Epidermal melanocyte (primary cell): ENCODE measurements at regions not wholly inside any gene's neighbourhood (a gene's known extent, or its start where the extent isn't known, plus 50 kb on each side); places are given as distances from the start of the nearest gene placed in this dataset.

Experiments used
- DNase-seq: peaks from one replicate; pipeline ENCODE4 v3.0.0; 2011; ENCODE audit warnings: low spot score; ENCODE audit not compliant: insufficient read length

DNA sequence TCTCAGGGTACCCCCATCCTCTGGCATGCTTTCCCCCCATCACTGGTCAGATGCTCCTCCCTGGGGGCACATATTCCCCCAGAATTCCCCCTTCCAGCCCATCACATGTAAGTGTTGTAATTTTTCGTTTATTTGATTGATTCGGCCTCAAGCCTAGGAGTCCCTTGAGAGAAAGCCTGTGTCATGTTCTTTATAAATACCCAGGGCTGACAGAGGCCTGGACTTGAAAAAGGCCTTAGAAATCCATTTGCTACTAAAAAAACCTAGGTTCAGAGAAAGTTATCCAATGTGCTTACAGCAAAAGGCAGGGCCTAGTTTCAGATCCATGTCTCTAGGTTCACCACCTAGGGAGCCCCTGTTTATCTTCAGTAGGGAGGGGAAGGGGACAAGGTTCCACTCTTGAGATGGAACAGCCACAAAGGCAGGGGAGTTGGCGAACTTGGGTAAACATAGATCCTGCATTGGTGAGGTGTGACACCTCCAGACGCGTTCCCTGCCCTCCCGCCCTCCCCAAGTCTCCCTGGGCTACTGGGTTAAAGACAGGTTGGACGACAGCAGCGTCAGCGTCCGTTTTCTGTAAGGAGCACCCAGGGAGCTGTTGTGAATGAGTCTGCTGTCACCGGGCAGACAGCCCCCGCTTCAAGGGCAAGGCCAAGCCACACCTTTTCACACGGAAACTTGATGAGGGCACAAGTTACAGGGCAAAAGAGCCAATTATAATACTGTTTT lies 147.8 kb downstream of the EN1 start:
- no peak for DNase-seq

DNA sequence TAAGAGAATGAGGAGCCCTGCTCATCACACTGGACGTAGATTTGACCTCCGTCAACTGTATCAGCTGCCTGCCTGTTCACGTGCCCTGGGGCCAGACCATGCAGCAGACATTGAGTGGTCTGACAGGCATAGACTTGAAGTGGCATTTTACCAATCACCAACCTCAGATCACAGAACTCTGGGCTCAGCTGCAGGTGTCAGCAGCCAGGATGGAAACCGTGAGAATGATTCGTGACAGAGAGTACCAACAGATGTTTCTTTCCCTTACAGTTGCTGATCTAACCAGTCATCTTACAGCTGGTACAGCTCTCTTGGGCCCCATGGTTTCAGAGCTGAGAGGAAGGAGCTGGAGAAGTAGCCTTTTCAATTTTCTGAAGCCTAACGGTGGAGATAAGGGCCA lies 148.9 kb downstream of the EN1 start:
- no peak for DNase-seq

DNA sequence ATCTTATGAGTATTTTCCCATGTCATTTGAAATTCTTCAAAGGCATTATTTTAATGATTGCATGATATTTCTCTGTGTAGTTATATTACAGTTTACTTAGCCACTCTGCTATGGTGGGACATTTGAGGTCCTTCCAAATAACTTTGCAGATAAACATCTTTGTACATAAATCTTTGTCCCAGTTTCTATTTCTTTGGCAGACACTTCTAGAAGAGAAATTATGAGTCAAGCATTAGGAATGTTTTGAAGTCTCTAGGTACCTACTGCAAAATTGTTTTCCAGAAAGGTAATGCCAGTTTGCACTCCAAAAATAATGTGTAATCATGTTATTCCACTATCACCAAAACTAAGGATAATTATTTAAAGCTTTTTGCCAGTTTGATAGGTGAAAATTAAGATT lies 149.7 kb downstream of the EN1 start:
- DNase-seq: no peak

DNA sequence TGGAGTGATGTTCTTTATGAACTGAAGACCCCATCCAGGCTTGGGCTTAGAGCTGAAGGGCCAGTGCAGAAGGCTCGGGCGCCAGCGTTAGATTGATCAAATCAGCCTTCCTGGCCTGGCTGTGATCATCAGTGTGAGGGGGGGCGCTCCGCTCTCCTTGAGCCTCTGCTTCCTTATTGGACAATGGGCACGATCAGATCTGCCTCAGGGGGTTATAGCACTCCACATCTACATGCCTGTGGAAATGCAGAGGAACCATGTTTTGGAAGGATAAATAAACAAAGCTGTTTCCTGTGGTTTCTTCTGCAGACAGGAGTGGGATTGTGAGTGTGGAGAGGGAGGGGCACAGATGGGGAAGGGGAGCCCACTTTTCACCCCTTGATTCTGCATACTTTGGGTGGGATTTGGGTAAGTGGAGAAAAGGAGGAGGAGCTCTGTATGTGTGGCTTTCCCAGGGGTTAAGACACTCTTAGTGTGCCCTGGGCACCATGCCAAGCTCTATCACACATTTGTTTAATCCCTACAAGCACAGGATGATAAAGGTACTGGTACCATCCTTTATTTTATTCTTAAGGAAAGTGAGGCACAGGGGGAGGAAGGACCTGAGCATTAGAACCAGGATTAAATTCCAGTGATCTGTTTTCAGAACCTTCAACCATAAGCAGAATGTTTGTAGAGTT lies 150.5 kb downstream of the EN1 start:
- no peak for DNase-seq

DNA sequence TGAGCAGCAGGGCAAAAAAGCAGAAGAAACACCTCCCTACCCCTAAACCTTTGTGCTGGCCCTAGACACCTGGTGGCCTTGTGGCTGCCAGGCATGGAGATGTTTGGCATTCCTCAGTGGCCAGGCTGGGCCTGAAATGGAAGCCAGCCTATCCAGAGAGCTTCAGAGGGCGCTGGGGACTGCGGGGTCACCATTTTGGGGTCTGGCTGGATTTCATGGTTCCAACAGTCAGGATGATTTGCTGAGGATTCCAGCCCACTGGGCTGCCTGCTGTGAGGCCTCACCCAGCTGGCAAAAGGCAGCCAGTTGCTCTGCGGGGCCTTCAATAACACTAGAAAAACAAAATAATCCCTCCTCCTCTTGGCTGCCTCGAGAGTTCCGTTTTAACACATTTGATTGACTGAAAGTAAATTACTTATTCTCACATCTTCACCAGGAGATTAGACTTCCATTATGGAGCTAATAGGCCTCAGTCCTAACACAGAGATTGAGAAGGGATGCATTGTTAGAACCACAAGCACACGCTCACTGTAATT lies 154.1 kb downstream of the EN1 start:
- no peak for DNase-seq

DNA sequence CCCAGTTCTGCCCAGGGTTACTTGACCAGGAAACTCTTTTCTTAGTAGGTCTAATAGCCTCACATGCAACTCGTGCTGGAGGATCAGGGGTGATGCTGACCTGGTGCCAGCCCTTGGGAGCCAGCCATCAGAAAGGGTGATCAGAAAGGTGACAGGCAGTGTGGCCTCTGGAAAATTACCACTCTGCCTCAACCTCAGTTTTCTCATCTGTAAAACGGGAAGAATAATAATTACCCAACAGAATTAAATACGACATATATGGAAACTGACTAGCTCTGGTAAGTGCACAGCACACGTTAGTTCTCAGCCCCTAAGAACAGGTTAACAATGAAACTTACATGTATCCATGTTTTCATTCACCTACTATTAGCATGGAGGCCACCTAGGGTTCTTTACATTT lies 157.6 kb downstream of the EN1 start:
- DNase-seq: no peak

DNA sequence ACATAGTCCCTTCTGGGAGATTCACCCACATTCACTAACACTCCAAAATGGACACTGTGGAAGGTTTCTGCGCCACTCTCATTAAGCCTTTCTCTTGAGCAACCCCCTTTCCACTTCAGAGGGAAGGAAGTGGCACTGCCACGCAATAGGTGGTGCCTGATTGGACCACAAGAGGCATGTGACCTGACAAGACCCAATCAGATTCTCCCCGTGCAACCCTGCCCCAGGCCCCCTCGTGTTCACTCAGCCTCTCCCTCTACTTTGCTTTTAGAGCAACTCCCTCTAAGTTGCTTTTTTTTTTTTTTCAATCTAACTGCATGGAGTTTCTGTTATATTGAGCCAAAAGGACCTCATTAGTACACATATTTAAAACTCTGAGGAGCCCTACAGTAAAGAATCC lies 158.0 kb downstream of the EN1 start:
- no peak for DNase-seq

DNA sequence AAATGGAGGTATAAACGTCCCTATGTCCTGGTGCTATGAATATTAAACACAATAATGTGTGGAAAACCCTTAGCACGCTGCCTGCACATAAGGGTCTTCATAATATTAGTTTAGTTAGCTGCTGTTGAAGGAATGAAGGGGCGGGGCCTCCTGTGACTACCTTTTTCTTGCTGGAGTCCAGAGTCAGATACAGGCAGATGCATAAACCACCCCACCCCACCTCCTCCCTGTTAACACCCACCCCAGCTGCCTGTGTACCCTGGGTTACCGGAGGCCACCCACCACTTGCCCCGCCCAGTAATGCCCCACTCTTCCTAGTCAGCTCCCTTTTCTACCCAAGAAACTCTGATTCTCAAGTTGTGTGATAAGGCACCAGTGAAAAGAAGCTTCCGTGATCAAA lies 158.4 kb downstream of the EN1 start:
- no peak for DNase-seq

DNA sequence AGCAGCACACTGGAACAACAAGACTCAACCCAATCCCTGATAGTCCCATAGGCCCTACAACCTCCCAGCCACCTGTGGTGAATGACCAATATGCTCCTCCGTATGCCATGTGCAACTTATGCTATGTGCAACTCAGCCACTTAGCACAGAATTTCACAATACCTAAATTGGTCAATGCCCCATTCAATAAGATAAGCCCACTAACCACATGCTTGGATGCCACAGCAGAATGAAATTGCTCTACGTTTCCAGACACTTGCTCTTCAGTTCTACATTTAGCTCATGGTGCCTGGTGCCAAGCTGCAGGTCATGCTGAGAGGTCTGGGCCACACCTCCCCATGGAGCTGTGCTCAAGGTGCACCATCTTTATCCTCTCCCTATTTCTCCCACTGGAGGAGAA lies 159.8 kb downstream of the EN1 start:
- no peak for DNase-seq

DNA sequence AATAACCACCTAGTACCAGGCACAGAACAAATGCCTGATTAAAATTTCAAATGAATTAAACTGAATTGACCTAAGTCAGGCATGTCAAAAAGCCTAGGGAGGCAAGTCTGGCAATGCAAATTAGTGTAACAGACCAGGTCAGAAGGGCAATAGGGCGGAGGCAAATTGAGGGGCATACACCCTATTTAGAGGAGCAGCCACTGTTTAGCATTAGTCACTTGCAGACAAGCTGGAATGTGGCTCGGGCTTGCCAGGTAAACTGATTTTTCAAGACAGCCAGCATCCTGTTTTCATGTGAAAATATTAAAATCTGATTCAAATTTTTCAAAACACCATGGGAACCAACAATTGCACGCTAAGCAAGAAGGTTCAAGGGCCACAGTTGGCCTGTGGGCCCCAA lies 160.3 kb downstream of the EN1 start:
- DNase-seq: no peak

DNA sequence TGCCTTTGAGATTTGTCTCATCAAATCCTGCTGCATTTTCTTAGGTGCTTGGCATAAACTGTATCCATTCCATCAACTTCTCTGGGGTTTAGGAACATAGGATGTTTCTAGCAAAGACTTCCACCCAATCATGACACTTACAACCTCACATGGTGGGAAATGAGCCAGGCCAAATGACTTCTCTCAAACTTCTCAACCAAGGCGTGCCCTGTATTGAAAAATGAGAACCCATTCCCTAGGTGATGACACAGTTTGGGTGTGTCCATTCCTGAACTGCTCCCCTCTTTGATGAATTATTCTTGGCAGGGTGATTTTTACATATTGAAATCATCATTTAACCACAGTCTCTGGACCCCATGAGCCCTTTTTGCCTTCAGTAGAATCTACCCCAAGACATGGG lies 161.1 kb downstream of the EN1 start:
- DNase-seq: no peak

DNA sequence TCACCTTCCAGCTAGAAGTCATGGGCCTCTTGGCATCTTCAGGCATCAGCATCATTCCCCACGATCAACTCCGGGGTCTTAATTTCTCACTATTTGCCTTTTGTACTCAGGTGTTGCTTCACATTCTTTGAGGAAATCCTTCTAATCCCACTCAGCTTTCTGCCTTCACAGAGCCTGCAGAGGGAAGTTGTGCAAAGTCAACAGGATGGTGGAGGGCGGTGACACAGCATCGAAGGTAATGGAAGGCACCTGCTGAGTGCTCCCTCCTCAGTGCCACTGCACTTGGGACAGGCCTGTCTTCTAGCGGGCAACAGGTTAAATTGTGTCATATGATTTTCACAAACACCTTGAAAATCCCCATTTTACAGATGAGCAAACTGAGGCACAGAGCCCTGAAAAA lies 164.0 kb downstream of the EN1 start:
- no peak for DNase-seq

DNA sequence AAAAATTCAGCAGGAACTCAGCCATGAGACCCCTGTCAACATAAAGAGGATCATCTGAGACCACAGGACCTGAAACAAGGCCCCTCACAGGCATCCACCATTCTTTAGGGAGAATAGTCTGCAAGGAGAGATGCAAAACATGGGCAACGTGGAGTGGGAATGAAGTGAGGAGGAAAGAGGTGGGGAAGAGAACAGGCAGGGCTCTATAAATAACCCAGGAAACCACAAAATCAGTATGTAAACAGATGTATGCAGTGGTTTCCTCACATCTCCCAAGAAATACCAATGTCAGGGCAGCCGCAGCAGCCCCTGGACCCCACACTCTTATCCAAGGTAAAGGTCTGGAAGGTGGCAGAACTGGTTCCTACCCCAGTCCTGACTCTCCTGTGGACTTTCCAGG lies 168.5 kb downstream of the EN1 start:
- no peak for DNase-seq

DNA sequence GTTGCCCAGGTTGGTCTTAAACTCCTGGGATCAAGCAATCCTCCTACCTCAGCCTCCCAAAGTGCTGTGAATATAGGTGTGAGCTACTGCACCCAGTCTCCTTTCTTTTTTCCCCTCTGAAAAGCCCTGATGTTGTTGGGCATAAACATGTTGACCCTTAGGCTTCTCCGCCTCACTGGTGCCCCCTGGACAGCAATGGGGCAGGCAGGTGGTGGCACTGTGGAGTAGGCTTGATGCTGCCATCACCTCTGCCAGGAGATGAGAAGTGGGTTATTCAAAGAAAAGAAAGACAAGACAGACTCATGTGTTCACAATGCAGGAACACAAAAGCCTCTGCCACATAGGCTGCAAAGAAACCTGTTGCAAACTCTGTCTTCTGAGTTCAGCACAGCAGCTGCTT lies 169.9 kb downstream of the EN1 start:
- no peak for DNase-seq

DNA sequence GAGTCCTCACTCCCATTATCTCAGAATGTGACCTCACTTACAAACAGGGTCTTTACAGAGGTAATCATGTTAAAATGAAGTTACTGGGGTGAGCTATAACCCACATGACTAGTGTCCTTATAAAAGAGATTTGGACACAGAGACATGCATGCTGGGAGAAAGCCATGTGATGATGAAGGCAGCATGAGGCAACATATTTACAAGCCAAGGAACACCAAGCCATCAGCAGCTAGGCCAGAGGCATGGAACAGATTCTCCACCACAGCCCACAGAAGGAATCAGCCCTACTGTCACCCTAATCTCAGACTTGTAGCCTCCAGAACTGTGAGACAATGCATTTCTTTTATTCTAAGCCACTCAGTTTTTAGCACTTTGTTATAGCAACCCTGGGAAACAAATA lies 171.9 kb downstream of the EN1 start:
- DNase-seq: no peak

DNA sequence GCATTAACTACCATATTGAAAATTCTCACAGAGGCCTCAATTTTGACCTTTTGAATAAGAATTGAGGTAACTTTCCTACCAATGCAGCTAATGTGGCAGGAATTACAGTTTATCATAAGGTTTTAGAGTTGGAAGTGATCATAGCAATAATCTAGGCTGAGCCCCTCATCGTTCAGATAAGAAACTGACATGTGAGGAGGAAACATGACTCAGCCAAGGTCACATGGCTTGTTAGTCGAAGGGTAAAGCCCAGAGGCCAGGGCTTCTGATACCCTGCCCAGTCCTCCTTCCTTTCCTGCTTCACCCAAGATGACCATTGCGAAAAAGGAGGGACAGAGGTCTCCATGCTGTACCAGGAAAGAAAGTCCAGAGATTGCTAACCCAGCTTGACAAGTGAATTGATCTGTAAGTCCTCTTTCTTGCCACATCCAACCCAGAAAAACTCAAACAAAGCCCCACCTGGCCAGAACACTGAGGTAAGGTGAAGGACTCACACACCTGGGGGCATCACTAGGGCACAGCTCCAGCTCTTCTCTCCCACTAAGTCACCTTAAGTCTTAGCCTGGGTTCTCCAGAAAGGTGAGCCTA lies 174.8 kb downstream of the EN1 start:
- no peak for DNase-seq

DNA sequence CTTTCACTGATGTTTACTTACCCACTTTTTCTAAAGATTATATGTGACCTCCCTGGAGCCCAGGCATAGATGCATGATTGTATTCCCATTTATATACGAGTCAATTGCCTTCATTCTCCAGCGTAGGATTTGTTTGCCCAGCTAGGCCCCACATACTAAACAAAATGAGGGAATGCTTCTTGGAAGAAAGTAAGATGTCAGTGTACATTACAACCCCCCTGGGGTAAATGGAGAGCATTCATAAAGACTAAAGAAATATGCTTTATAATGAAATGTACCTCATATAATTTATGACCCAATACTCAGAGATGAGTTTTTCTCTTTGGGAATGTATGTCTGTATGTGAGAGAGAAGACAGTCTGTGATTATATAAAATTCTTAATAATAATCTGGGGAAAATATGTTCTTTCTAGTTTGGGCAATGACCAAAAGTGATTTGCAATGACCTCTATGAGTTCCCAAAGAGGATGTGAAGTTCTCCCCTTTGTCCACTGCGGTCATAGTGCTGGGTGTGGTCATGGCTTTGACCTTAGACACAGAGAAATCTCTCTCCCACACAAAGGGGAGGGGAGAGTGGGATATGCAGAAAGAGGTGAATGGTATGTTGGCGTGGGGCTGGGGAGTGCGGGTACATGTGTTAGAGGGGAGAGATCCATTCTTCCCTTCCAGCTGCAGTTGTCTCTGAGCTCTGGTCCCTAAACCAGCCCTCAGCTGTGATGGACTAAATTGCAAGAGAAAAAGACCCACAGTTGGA lies 175.6 kb downstream of the EN1 start:
- DNase-seq: no peak

DNA sequence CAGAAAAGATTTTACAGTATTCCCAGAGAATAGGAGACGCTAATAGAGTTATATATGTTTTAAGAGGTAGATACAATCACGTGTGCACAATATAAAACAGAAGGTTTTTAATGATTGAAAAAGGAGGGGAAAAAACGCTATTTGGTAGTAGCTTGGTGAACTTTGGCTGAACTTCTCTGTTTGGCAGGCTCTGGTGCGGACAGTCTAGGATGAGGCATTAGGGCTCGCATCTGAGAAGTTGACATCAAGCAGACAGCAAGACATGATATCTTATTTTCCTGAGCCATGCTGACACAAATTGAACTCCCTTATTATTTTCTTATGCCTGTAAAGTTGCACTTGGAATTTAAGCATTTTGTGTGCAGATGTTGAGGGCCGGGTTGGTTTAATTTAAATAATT lies 176.6 kb downstream of the EN1 start:
- DNase-seq: no peak

DNA sequence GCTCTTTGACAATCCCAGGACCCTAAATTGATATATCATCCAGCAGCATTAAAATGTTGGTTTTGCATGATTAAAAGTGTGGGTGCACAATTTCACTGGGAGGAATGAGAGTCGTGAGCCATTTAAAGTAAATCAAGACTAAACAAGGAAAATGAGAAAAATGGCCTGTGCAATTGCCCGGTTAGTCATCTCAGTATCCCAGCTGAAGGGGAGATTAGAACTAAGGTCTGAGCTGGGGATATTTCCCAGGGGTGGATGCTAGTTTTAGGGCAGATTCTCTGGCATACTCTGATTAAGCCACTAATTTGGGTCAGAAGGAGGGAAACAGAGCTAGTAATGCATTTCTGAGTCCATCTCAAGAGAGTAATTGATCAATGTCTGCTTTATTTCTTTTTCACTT lies 177.2 kb downstream of the EN1 start:
- DNase-seq: no peak

DNA sequence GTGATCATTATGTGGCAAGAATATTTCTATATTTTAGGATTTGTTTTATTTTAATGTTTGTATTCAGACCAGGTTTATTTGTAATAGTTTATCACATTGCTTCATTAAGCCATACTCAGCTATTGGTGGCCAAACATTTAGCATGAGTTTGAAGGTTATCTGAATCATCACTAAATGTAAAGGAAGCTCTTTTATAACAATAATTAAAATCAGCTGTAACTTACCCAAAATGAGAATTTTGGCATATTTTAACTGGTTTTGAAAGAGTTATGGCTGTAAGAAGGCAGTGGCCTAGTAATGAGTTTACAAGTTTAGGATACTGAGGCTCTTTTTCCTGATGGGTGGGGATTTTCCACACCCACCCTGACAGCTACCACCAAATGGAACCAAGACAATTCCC lies 177.8 kb downstream of the EN1 start:
- DNase-seq: no peak

DNA sequence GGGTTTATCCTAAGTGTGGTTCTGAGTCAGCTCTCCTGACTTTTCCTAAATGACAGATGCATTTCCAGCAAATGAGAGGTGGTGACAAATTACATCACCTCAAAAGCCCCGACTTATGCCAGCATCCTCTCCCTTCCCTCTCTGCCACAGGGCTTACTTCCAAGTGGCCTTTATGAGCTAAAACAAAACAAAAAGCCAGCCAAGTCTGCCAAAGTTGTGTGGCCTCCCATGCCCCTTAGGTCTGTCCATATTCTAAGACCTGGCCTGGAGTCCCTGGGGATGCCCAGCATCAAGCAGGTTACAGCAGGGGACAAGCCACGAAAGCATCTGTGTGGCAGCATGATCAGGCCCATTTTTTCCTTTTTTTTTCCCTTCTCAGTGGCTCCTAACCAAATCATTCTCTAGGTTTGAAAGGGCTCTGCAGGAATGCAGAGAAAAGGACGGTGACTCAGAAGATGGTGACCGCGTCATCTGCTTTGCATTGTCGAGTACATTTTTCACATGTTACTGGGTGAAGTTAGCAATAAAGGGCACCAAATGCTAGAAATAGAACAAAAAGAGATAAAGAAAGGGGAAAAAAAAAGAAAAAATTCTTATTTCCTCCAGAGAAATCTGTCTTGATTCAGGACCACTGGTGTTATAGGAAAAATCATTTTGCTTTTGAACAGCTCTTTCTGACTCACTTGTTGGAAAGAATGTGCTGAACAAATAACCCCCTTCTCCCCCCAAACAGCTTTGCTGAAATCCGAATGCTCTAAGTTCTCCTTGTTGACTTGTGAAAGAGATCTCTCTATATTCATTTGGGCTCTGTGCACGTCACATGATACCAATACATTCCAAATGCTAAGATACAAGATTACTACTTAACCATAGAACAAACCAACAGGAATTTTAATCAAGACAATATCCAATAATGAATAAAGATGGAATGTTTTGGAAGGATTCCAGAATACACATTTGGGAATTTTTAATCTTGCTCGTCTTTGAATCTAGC lies 178.7 kb downstream of the EN1 start:
- no peak for DNase-seq
